Transverse colon (tissue), 4 donors: ENCODE measurements at regions not wholly inside any gene's neighbourhood (a gene's known extent, or its start where the extent isn't known, plus 50 kb on each side); places are given as distances from the start of the nearest gene placed in this dataset.

Experiments
- DNase-seq: peaks from one replicate; pipeline ENCODE4 v3.0.0-alpha.2; 2019
- H3K27ac ChIP-seq, 4 donors: fragments of 200-600 bp; sonication (generic); 2 replicates each; pipeline ENCODE4 v1.5.1; 2016 to 2018; ENCODE audit warnings: inconsistent platforms in 4 of 4
- H3K27me3 ChIP-seq: fragments of 200-600 bp; sonication (generic); 2 replicates; pipeline ENCODE4 v1.5.1; 2017; ENCODE audit warnings: inconsistent platforms
- H3K36me3 ChIP-seq, 4 donors: fragments of 200-600 bp; sonication (generic); 2 replicates each; pipeline ENCODE4 v1.5.1; 2017 to 2019; ENCODE audit warnings: inconsistent platforms in 4 of 4
- H3K4me1 ChIP-seq, 4 donors: fragments of 200-600 bp; sonication (generic); 2 replicates each; pipeline ENCODE4 v1.5.1; 2017 to 2020; ENCODE audit warnings: inconsistent platforms in 4 of 4
- H3K4me3 ChIP-seq, 4 donors: fragments of 200-600 bp; sonication (generic); 1 replicate in 1 of 4; 2 replicates in 3 of 4; pipeline versions ENCODE4 v1.5.1 to v1.6.1; 2017 to 2019; ENCODE audit warnings: inconsistent platforms in 4 of 4
- H3K9me3 ChIP-seq, 2 donors: fragments of 200-600 bp; sonication (generic); 2 replicates each; pipeline ENCODE4 v1.5.1; 2017 to 2019; ENCODE audit warnings: inconsistent platforms in 2 of 2
- CTCF ChIP-seq, 5 experiments: fragments of 200-600 bp in 3 of 5; fragments of 450-650 bp in 2 of 5; sonication (generic) in 3 of 5; IDR thresholded peaks; 1 replicate in 2 of 5; 2 replicates in 3 of 5; pipeline ENCODE4 v1.5.1; 2016 to 2017; ENCODE audit warnings: antibody characterized with exemption in 5 of 5, inconsistent platforms in 3 of 5, mild to moderate bottlenecking in 2 of 5, moderate library complexity in 1 of 5
- EP300 ChIP-seq: sonication (generic); formaldehyde crosslinking; IDR thresholded peaks from one replicate; pipeline ENCODE4 v1.6.1; 2017; ENCODE audit warnings: antibody characterized with exemption, low read depth
- POLR2A ChIP-seq: fragments of 450-650 bp; IDR thresholded peaks from one replicate; pipeline ENCODE4 v1.6.1; 2016; ENCODE audit warnings: antibody characterized with exemption, mild to moderate bottlenecking, moderate library complexity
- POLR2AphosphoS5 ChIP-seq, 3 donors: sonication (generic); formaldehyde crosslinking; IDR thresholded peaks; one replicate each; pipeline ENCODE4 v1.6.1; 2016; ENCODE audit warnings: antibody characterized with exemption in 3 of 3
- WGBS, 2 donors: methylation state at CpG; one replicate each; pipeline ENCODE4 v1.1.5; 2018; ENCODE audit warnings: low coverage in 1 of 2; 5-methylcytosine and 5-hydroxymethylcytosine counted together
- in situ Hi-C, 4 donors: fragments of 200-750 bp; cut with MboI; loops; one replicate each; pipeline versions ENCODE4 v1.15.0 to v1.15.1; 2017; ENCODE audit warnings: low sequenced_read_pairs in 3 of 4, low pct_ligation_motif_present in 1 of 4, low pct_unique_long_range_greater_than_20kb in 1 of 4
- intact Hi-C: fragments of 100-400 bp; cut with DNase I; formaldehyde crosslinking; loops from one replicate; pipeline ENCODE4 v1.15.1; 2023; ENCODE audit warnings: low total_unique reads

- 72 to 77% methylated on average over 2 of the region's 2 CpGs for WGBS, 2 donors
- no peak for DNase-seq
- TF ChIP-seq POLR2A, result no peak
- TF ChIP-seq CTCF (IDR thresholded peaks at IDR 0.05), result no peak
- no peak for TF ChIP-seq EP300
- no peak for TF ChIP-seq POLR2AphosphoS5 (IDR thresholded peaks at IDR 0.05)
- intact Hi-C loops (no loop called here), in situ Hi-C loops (no loop called here)
- no peaks in the 10 kb centered on the region for H3K36me3 ChIP-seq
- no peaks in the 10 kb centered on the region for H3K9me3 ChIP-seq
- no peak overlapping the region for H3K27ac ChIP-seq
- no peak overlapping the region for H3K4me3 ChIP-seq
- H3K4me1 ChIP-seq, result no peaks in the 10 kb centered on the region
- no peaks in the 10 kb centered on the region for H3K27me3 ChIP-seq
These were observed 599.1 kb upstream of the CLINT1 start for GRCh38 chr5:158458086-158458485.

GRCh38 chr5:158456756-158457155 lies 597.8 kb upstream of the CLINT1 start:
- H3K36me3 ChIP-seq, result no peaks in the 10 kb centered on the region
- TF ChIP-seq POLR2A (no peak), EP300 (no peak), CTCF (IDR thresholded peaks at IDR 0.05) (no peak), POLR2AphosphoS5 (IDR thresholded peaks at IDR 0.05) (no peak)
- no peaks in the 10 kb centered on the region for H3K4me1 ChIP-seq
- H3K27ac ChIP-seq, result no peak overlapping the region
- intact Hi-C loops, result no loop called here
- DNase-seq, result no peak
- no peaks in the 10 kb centered on the region for H3K9me3 ChIP-seq
- in situ Hi-C loops, result no loop called here
- H3K27me3 ChIP-seq, result no peaks in the 10 kb centered on the region
- no peak overlapping the region for H3K4me3 ChIP-seq
- WGBS, 2 donors, result 36 to 42% methylated on average over 1 of the region's 1 CpG

GRCh38 chr5:158456241-158456640 lies 597.3 kb upstream of the CLINT1 start:
- Histone ChIP-seq H3K36me3 (no peaks in the 10 kb centered on the region), H3K27ac (no peak overlapping the region), H3K9me3 (no peaks in the 10 kb centered on the region), H3K4me3 (no peak overlapping the region), H3K27me3 (no peaks in the 10 kb centered on the region), H3K4me1 (no peaks in the 10 kb centered on the region)
- TF ChIP-seq POLR2AphosphoS5 (IDR thresholded peaks at IDR 0.05) (no peak), EP300 (no peak), POLR2A (no peak), CTCF (IDR thresholded peaks at IDR 0.05) (no peak)
- in situ Hi-C loops, result no loop called here
- 75 to 81% methylated on average over 3 of the region's 3 CpGs for WGBS, 2 donors
- DNase-seq, result no peak
- intact Hi-C loops, result no loop called here

- no peaks in the 10 kb centered on the region for H3K27me3 ChIP-seq
- in situ Hi-C loops, result no loop called here
- no peaks in the 10 kb centered on the region for H3K4me1 ChIP-seq
- TF ChIP-seq EP300 (no peak), POLR2AphosphoS5 (IDR thresholded peaks at IDR 0.05) (no peak), POLR2A (no peak), CTCF (IDR thresholded peaks at IDR 0.05) (no peak)
- no peaks in the 10 kb centered on the region for H3K36me3 ChIP-seq
- H3K4me3 ChIP-seq, result no peak overlapping the region
- no peak for DNase-seq
- H3K9me3 ChIP-seq, result no peaks in the 10 kb centered on the region
- intact Hi-C loops, result no loop called here
- WGBS, 2 donors, result 78 to 94% methylated on average over 10 to 13 of the region's 13 CpGs
- H3K27ac ChIP-seq, result no peak overlapping the region
These were observed 593.2 kb upstream of the CLINT1 start for GRCh38 chr5:158451993-158452672.
